Breast epithelium (tissue), 4 donors: ENCODE measurements at regions not wholly inside any gene's neighbourhood (a gene's known extent, or its start where the extent isn't known, plus 50 kb on each side); places are given as distances from the start of the nearest gene placed in this dataset.

Source experiments
- DNase-seq, 2 donors: peaks; one replicate each; pipeline ENCODE4 v3.0.0-alpha.2; 2019; ENCODE audit warnings: low spot score in 2 of 2
- H3K27ac ChIP-seq, 2 donors: fragments of 200-600 bp; sonication (generic) in 1 of 2; one replicate each; pipeline ENCODE4 v1.5.1; 2016 to 2019; ENCODE audit warnings: mild to moderate bottlenecking in 1 of 2
- H3K27me3 ChIP-seq, 2 donors: fragments of 200-600 bp; sonication (generic) in 1 of 2; one replicate each; pipeline versions ENCODE4 v1.5.1 to v1.6.0; 2017 to 2019; ENCODE audit warnings: control low read depth in 1 of 2, mild to moderate bottlenecking in 1 of 2
- H3K36me3 ChIP-seq: fragments of 200-600 bp; one replicate; pipeline ENCODE4 v1.5.1; 2019
- H3K4me1 ChIP-seq, 2 donors: fragments of 200-600 bp; sonication (generic); one replicate each; pipeline ENCODE4 v1.5.1; 2016 to 2019; ENCODE audit warnings: control low read depth in 1 of 2
- H3K4me3 ChIP-seq, 3 donors: fragments of 200-600 bp; sonication (generic); 1 replicate in 2 of 3; 2 replicates in 1 of 3; pipeline ENCODE4 v1.5.1; 2016 to 2019; ENCODE audit warnings: mild to moderate bottlenecking in 3 of 3, moderate library complexity in 2 of 3
- H3K9me3 ChIP-seq, 2 donors: fragments of 200-600 bp; sonication (generic) in 1 of 2; one replicate each; pipeline ENCODE4 v1.5.1; 2016 to 2019; ENCODE audit warnings: control low read depth in 1 of 2
- POLR2A ChIP-seq: fragments of 450-650 bp; IDR thresholded peaks from one replicate; pipeline ENCODE4 v1.6.1; 2016; ENCODE audit warnings: antibody characterized with exemption, mild to moderate bottlenecking, moderate library complexity
- POLR2AphosphoS5 ChIP-seq, 3 donors: sonication (generic); formaldehyde crosslinking; IDR thresholded peaks; one replicate each; pipeline ENCODE4 v1.6.1; 2017; ENCODE audit warnings: antibody characterized with exemption in 3 of 3
- intact Hi-C: fragments of 100-400 bp; cut with DNase I; formaldehyde crosslinking; loops from one replicate; pipeline ENCODE4 v1.15.1; 2023; ENCODE audit warnings: low total_unique reads
- TF ChIP-seq, protein P1 (sequence below), 3 donors: fragments of 450-650 bp; IDR thresholded peaks; one replicate each; pipeline ENCODE4 v1.5.1; 2016 to 2017; ENCODE audit warnings: antibody characterized with exemption in 3 of 3, mild to moderate bottlenecking in 3 of 3, moderate library complexity in 3 of 3

DNA sequence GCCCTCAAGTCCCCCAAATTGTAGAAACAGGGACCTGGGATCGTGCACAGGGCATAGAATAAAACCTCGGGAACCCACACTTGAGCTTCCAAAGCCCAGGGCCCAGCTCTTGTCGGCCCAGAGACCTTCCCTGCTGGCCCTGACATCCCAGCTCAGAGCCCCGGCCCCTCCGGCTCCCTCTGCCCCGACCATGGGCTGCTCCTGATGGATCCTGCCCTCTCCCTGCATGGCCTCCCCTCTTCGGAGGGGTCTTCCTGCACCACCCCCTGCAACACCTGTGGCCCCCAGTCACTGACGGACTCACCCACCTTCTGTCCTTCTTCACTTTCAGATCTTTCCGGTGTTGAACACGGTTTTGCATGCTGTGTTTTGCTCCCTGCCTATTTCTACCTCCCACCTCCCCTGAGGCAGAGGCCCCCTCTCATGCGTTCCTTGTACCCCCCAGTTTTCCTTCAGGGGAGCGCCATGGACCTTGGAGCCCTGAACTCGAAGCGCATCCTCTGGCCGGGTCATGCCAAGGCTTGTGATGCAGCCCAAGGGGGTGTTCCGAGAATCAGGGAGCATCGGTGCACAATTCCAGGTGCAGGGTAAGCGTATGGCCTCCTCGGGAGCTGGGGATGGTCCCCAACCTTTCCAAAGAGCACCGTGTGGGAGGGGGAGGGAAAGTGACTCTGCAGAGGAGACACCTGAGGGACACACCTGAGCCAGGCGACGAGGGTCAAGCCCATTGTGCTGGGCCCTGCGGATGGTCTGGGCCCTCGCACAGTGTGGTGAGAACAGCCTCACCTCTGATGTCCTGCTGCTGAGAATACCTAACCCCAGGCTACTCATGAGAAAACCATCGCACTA is 666.4 kb downstream of the BRD1 start:
- no peak overlapping the region for H3K27ac ChIP-seq
- peaks cover 0 to 70% of the 10 kb centered on the region in 2 donors for H3K27me3 ChIP-seq
- no peak for TF ChIP-seq POLR2AphosphoS5 (IDR thresholded peaks at IDR 0.05)
- TF ChIP-seq, protein P1, sequence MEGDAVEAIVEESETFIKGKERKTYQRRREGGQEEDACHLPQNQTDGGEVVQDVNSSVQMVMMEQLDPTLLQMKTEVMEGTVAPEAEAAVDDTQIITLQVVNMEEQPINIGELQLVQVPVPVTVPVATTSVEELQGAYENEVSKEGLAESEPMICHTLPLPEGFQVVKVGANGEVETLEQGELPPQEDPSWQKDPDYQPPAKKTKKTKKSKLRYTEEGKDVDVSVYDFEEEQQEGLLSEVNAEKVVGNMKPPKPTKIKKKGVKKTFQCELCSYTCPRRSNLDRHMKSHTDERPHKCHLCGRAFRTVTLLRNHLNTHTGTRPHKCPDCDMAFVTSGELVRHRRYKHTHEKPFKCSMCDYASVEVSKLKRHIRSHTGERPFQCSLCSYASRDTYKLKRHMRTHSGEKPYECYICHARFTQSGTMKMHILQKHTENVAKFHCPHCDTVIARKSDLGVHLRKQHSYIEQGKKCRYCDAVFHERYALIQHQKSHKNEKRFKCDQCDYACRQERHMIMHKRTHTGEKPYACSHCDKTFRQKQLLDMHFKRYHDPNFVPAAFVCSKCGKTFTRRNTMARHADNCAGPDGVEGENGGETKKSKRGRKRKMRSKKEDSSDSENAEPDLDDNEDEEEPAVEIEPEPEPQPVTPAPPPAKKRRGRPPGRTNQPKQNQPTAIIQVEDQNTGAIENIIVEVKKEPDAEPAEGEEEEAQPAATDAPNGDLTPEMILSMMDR (IDR thresholded peaks at IDR 0.05), result no peak
- no peak for TF ChIP-seq POLR2A
- no peaks in the 10 kb centered on the region for H3K4me1 ChIP-seq
- intact Hi-C loops, result no loop called here
- H3K36me3 ChIP-seq, result no peaks in the 10 kb centered on the region
- no peaks in the 10 kb centered on the region for H3K9me3 ChIP-seq
- peak in 1 of 2 donors; percentile 41 for DNase-seq
- no peak overlapping the region for H3K4me3 ChIP-seq

DNA sequence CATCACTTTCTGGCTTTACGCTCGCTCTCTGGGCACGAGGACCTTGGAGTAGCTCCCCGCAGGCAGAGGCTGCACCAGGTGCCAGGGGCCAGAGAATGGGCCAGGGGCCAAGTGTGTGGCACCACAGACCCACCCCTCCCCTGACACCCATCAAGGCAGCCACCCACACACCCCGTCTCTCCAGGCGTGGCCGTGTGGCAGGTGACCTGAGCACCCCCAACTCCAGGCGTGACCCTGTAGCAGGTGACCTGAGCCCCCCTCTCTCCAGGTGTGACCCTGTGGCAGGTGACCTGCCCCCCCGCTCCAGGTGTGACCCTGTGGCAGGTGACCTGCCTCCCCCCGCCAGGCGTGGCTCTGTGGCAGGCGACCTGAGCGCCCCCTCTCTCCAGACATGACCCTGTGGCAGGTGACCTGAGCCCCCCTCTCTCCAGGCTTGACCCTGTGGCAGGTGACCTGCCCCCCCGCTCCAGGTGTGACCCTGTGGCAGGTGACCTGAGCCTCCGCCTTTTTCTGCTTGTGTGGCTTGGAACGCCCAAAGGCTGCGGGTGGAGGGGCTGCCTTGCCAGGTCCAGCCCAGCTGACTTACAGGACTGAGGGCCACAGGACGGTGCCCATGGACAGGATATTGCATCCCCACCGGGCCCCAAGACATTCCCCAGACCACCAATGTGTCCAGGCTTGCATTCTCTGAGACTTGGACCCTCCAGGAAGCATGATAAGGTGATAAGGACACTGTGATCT is 667.2 kb downstream of the BRD1 start:
- DNase-seq, result peak in 1 of 2 donors; percentile 31
- Histone ChIP-seq H3K27me3 (peaks cover 0 to 70% of the 10 kb centered on the region in 2 donors), H3K4me1 (no peaks in the 10 kb centered on the region), H3K4me3 (no peak overlapping the region), H3K27ac (no peak overlapping the region), H3K36me3 (no peaks in the 10 kb centered on the region), H3K9me3 (peaks cover 0 to 3% of the 10 kb centered on the region in 2 donors)
- intact Hi-C loops, result no loop called here
- TF ChIP-seq, protein P1 (IDR thresholded peaks at IDR 0.05), result no peak
- TF ChIP-seq POLR2A, result no peak
- no peak for TF ChIP-seq POLR2AphosphoS5 (IDR thresholded peaks at IDR 0.05)

DNA sequence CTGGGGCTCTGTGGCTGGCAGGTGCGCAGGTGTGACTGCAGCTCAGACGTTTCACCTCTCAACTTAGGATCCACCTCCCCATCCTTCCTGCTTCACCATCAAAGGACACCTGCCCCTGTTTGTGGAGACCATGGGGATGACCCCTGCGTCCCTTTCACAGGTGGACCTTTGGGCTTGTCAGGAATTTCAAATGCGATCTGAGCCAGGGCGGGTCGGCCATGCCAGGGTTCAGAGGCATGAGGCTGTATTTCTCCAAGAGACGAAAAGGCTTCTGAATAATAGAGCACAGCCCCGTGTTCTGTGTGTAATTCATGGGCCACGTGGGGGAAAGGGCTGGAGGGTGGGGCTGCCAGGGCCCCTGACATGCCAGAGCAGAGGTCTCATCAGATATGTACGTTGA is 668.0 kb downstream of the BRD1 start:
- Histone ChIP-seq H3K4me3 (no peak overlapping the region), H3K36me3 (no peaks in the 10 kb centered on the region), H3K4me1 (no peaks in the 10 kb centered on the region), H3K9me3 (peaks cover 0 to 3% of the 10 kb centered on the region in 2 donors), H3K27ac (no peak overlapping the region), H3K27me3 (peaks cover 0 to 70% of the 10 kb centered on the region in 2 donors)
- intact Hi-C loops, result no loop called here
- peak in 1 of 2 donors; percentile 24 for DNase-seq
- TF ChIP-seq POLR2A, result no peak
- no peak for TF ChIP-seq POLR2AphosphoS5 (IDR thresholded peaks at IDR 0.05)
- TF ChIP-seq, protein P1 (IDR thresholded peaks at IDR 0.05), result no peak

DNA sequence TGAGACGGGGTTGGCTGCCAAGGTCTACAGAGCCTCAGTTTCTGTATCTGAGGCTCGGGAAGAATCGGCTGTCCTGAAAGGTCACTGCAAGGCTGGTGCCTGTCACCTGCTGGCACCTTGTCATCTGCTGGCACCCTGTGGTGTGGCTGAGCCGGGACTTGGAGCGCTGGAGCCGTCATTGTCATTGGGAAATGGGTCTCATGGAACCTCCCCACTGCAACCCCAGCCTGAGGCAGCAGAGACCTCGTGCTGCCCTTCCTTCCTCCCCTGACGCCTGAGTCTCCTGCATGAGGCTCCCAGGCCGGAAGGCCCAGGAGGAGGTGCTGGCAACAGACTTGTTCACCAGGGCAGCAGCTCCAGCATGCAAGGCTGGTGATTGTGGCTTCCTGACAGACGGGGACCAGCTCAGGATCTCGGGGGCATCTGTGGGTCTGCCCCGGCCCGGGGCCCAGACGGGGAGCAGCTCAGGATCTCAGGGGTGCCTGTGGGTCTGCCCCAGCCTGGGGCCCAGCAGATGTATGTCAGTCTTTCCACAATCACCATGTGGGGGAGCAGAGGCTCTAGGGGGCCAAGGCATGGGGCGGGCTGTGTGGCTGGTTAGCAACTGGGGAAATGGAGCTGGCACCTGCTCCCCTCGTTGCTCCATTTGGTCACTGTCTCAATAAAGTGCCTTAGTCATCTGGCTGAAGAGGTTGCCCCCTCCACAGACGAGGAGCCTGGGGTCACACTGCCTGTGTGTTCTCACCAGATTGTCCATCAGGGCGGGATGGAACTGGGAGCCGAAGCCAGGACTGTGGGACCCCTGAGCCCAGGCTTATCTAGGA is 668.7 kb downstream of the BRD1 start:
- Histone ChIP-seq H3K27me3 (peaks cover 0 to 72% of the 10 kb centered on the region in 2 donors), H3K27ac (no peak overlapping the region), H3K4me1 (no peaks in the 10 kb centered on the region), H3K9me3 (peaks cover 0 to 6% of the 10 kb centered on the region in 2 donors), H3K36me3 (no peaks in the 10 kb centered on the region), H3K4me3 (no peak overlapping the region)
- TF ChIP-seq, protein P1 (IDR thresholded peaks at IDR 0.05), result no peak
- TF ChIP-seq POLR2AphosphoS5 (IDR thresholded peaks at IDR 0.05), result no peak
- no peak for TF ChIP-seq POLR2A
- peak in 1 of 2 donors; percentile 46 for DNase-seq
- intact Hi-C loops, result no loop called here
